ENCODE measurements at regions not wholly inside any gene's neighbourhood (a gene's known extent, or its start where the extent isn't known, plus 50 kb on each side); places are given as distances from the start of the nearest gene placed in this dataset.

DNA sequence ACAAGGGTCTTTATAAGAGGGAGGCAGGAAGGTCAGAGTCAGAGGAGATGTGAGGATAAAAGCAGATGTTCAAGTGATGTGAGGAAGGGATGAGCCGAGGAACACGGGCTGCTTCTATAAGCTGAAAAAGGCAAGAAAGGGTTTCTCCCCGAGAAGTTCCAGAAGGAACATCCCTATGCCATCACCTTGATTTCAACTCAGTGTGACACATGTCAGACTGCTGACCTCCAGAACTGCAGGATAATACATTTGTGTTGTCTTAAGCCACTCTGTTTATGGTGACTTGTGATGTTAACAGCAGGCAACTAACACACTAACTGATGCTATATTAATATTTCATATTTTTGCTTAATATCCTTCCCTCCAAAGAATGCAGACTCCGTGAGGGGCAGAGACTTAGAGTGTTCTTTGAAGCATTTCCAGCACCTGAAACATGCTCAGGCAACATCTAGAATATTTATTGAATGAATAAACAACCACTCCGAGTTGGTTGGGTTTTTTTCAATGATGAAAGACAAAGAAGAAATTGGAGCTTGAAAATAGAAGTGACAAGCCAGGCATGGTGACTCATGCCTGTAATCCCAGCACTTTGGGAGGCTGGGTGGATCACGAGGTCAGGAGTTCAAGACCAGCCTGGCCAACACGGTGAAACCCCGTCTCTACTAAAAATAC is 77.6 kb upstream of the ADRA1B start:
- TF ChIP-seq FOS (IDR thresholded peaks at IDR 0.05; ENCODE audit: borderline replicate concordance, insufficient read depth, low read length) (no peak), JUN (IDR thresholded peaks at IDR 0.05; ENCODE audit: borderline replicate concordance, insufficient read depth, insufficient read length, low read depth) (no peak), POLR2A (IDR thresholded peaks at IDR 0.05; ENCODE audit: low read depth, low read length) (no peak), GATA2 (IDR thresholded peaks at IDR 0.05; ENCODE audit: insufficient read depth, insufficient read length, low read depth, low read length) (no peak), MYC (IDR thresholded peaks at IDR 0.05; ENCODE audit: low read depth, low read length) (no peak), POLR2AphosphoS5 (IDR thresholded peaks at IDR 0.05; ENCODE audit: insufficient read depth, low read depth, low read length) (no peak), EZH2 (IDR thresholded peaks at IDR 0.05; ENCODE audit: borderline replicate concordance, low read depth, low read length, severe bottlenecking) (no peak)
- TF ChIP-seq, protein P1, sequence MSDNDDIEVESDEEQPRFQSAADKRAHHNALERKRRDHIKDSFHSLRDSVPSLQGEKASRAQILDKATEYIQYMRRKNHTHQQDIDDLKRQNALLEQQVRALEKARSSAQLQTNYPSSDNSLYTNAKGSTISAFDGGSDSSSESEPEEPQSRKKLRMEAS (IDR thresholded peaks at IDR 0.05; ENCODE audit: insufficient read depth, insufficient read length): no peak
- TF ChIP-seq, protein P2, sequence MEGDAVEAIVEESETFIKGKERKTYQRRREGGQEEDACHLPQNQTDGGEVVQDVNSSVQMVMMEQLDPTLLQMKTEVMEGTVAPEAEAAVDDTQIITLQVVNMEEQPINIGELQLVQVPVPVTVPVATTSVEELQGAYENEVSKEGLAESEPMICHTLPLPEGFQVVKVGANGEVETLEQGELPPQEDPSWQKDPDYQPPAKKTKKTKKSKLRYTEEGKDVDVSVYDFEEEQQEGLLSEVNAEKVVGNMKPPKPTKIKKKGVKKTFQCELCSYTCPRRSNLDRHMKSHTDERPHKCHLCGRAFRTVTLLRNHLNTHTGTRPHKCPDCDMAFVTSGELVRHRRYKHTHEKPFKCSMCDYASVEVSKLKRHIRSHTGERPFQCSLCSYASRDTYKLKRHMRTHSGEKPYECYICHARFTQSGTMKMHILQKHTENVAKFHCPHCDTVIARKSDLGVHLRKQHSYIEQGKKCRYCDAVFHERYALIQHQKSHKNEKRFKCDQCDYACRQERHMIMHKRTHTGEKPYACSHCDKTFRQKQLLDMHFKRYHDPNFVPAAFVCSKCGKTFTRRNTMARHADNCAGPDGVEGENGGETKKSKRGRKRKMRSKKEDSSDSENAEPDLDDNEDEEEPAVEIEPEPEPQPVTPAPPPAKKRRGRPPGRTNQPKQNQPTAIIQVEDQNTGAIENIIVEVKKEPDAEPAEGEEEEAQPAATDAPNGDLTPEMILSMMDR (IDR thresholded peaks at IDR 0.05; ENCODE audit: extremely low read depth in 1 of 2, insufficient read depth in 1 of 2, low read depth in 1 of 2, low read length in 2 of 2): no peak
- intact Hi-C loops (cut with micrococcal nuclease) (no loop called here), dilution Hi-C loops (cut with MboI; ENCODE audit: extremely low pct_ligation_motif_present, low sequenced_read_pairs) (no loop called here)
- Histone ChIP-seq H3K9ac (replicated peaks; ENCODE audit: extremely low read depth, insufficient read depth, low read length) (no peak overlapping the region), H3K27ac (ENCODE audit: insufficient read depth, low read depth, low read length) (no peak overlapping the region), H3K4me2 (ENCODE audit: insufficient read depth, low read length) (no peak overlapping the region), H4K20me1 (replicated peaks; ENCODE audit: control insufficient read depth, extremely low read depth, insufficient read depth, low read length) (no peaks in the 10 kb centered on the region), H2AFZ (ENCODE audit: low read depth, low read length) (no peak overlapping the region), H3K9me1 (replicated peaks; ENCODE audit: control insufficient read depth, extremely low read depth, insufficient read depth, low read length) (no peaks in the 10 kb centered on the region), H3K9me3 (replicated peaks; ENCODE audit: control insufficient read depth, insufficient read depth, low read length) (no peaks in the 10 kb centered on the region), H3K36me3 (ENCODE audit: control insufficient read depth in 2 of 2, extremely low read depth in 1 of 2, insufficient read depth in 2 of 2, low read length in 2 of 2) (no peaks in the 10 kb centered on the region), H3K27me3 (ENCODE audit: control insufficient read depth in 2 of 2, insufficient read depth in 2 of 2, low read length in 2 of 2) (no peaks in the 10 kb centered on the region), H3K4me1 (ENCODE audit: control insufficient read depth, extremely low read depth, insufficient read depth, low read length) (no peaks in the 10 kb centered on the region), H3K79me2 (ENCODE audit: control insufficient read depth, insufficient read depth, low read length) (no peaks in the 10 kb centered on the region), H3K4me3 (replicated peaks in 1 of 3; ENCODE audit: insufficient read depth in 1 of 3, low read depth in 1 of 3, low read length in 3 of 3) (no peak overlapping the region)
- ChIA-PET POLR2A (no interaction called here), CTCF (no interaction called here)
- no peak for DNase-seq (ENCODE audit: low read depth, low spot score)
- FAIRE-seq: no peak
- BruUV-seq (replicated peaks): no TSS peak
